PC-9 (cell line): ENCODE measurements at regions not wholly inside any gene's neighbourhood (a gene's known extent, or its start where the extent isn't known, plus 50 kb on each side); places are given as distances from the start of the nearest gene placed in this dataset.

Source experiments
- BruUV-seq: library from RNA; stranded (reverse); fragments of 400-500 nt; replicated peaks from 2 replicates; lab custom pipeline; 2021; lab: Mats Ljungman, UMichigan
- CTCF ChIA-PET: fragments of 300-600 bp; sonication (Branson Sonifier 250); formaldehyde crosslinking; loops from one replicate; lab custom pipeline; 2022; ENCODE audit warnings: antibody characterized with exemption; lab: Charles Lee
- POLR2A ChIA-PET: fragments of 300-600 bp; sonication (Branson Sonifier 250); formaldehyde crosslinking; loops from one replicate; lab custom pipeline; 2022; ENCODE audit warnings: antibody characterized with exemption; ENCODE audit not compliant: unreplicated experiment; lab: Charles Lee
- DNase-seq, 2 experiments: peaks; one replicate each; pipeline versions ENCODE4 v3.0.0 to v3.0.0-alpha.2; 2015 to 2022; ENCODE audit warnings: mixed read lengths in 1 of 2
- H2AFZ ChIP-seq: fragments of 200-600 bp; sonication (generic); 2 replicates; pipeline ENCODE4 v1.8.1; 2017; ENCODE audit warnings: antibody characterized with exemption
- H3F3A ChIP-seq: fragments of 200-600 bp; sonication (generic); 2 replicates; pipeline ENCODE4 v1.8.1; 2017; ENCODE audit warnings: antibody characterized with exemption, mild to moderate bottlenecking, low read depth; ENCODE audit not compliant: insufficient read depth
- H3K27ac ChIP-seq: fragments of 200-600 bp; sonication (generic); 2 replicates; pipeline ENCODE4 v1.6.1; 2016; ENCODE audit warnings: mixed run types
- H3K27me3 ChIP-seq: fragments of 200-600 bp; sonication (generic); 2 replicates; pipeline ENCODE4 v1.6.1; 2016; ENCODE audit warnings: low read depth, mixed run types; ENCODE audit not compliant: insufficient read depth
- H3K36me3 ChIP-seq: fragments of 200-600 bp; sonication (generic); 2 replicates; pipeline ENCODE4 v1.6.1; 2016; ENCODE audit warnings: low read depth, mixed run types
- H3K4me1 ChIP-seq: fragments of 200-600 bp; sonication (generic); replicated peaks from 2 replicates; pipeline ENCODE4 v1.6.1; 2016; ENCODE audit warnings: mixed run types; ENCODE audit not compliant: insufficient read depth
- H3K4me2 ChIP-seq: fragments of 200-600 bp; sonication (generic); 2 replicates; pipeline ENCODE4 v1.6.1; 2017; ENCODE audit warnings: mixed run types
- H3K4me3 ChIP-seq: fragments of 200-600 bp; sonication (generic); 2 replicates; pipeline ENCODE4 v1.6.1; 2016; ENCODE audit warnings: mixed run types
- H3K79me2 ChIP-seq: fragments of 200-600 bp; sonication (generic); 2 replicates; pipeline ENCODE4 v1.6.1; 2017; ENCODE audit warnings: low read depth, mixed run types
- H3K9me2 ChIP-seq: fragments of 200-600 bp; sonication (generic); 2 replicates; pipeline ENCODE4 v1.8.1; 2017; ENCODE audit warnings: mild to moderate bottlenecking; ENCODE audit not compliant: insufficient read depth
- H3K9me3 ChIP-seq: fragments of 200-600 bp; sonication (generic); 2 replicates; pipeline ENCODE4 v1.8.1; 2016; ENCODE audit warnings: low read depth; ENCODE audit not compliant: insufficient read depth
- H4K20me1 ChIP-seq: fragments of 200-600 bp; sonication (generic); 2 replicates; pipeline ENCODE4 v1.8.1; 2017; ENCODE audit not compliant: insufficient read depth
- CTCF ChIP-seq: fragments of 200-600 bp; sonication (generic); conservative IDR thresholded peaks from 2 replicates; pipeline ENCODE4 v1.6.1; 2017; ENCODE audit warnings: mixed run types, antibody characterized with exemption, mild to moderate bottlenecking, moderate library complexity
- EZH2 ChIP-seq: fragments of 200-600 bp; sonication (generic); IDR thresholded peaks from 2 replicates; pipeline ENCODE4 v1.8.0; 2017; ENCODE audit warnings: antibody characterized with exemption, low read depth
- intact Hi-C: fragments of 100-400 bp; cut with micrococcal nuclease; formaldehyde crosslinking; loops from one replicate; pipeline ENCODE4 v1.10.0; 2022; ENCODE audit not compliant: unreplicated experiment

GRCh38 chrX:9378980-9379696 lies 85.7 kb upstream of the TBL1X start:
- TF ChIP-seq CTCF = no peak
- TF ChIP-seq EZH2 = no peak
- no peak overlapping the region for H3K4me3 ChIP-seq
- H3K9me2 ChIP-seq = no peaks in the 10 kb centered on the region
- H3K9me3 ChIP-seq = no peaks in the 10 kb centered on the region
- no peaks in the 10 kb centered on the region for H4K20me1 ChIP-seq
- H2AFZ ChIP-seq = no peak overlapping the region
- peak in 1 of 2 experiments; percentile 55 for DNase-seq
- BruUV-seq = no TSS peak
- no peaks in the 10 kb centered on the region for H3K27me3 ChIP-seq
- H3K79me2 ChIP-seq = no peaks in the 10 kb centered on the region
- peak overlapping the region; percentile 53 for H3K27ac ChIP-seq
- ChIA-PET POLR2A (no interaction called here), CTCF (no interaction called here)
- peaks cover 24% of the 10 kb centered on the region for H3K4me1 ChIP-seq
- peaks cover 9% of the 10 kb centered on the region for H3F3A ChIP-seq
- peak overlapping the region; percentile 54 for H3K4me2 ChIP-seq
- intact Hi-C loops = no loop called here
- H3K36me3 ChIP-seq = no peaks in the 10 kb centered on the region

GRCh38 chrX:9379697-9380551 lies 84.9 kb upstream of the TBL1X start:
- Histone ChIP-seq H3K27ac (peak overlapping the region; percentile 53), H3K4me2 (peak overlapping the region; percentile 54), H3K36me3 (no peaks in the 10 kb centered on the region), H3K4me1 (peaks cover 24% of the 10 kb centered on the region), H2AFZ (no peak overlapping the region), H3K27me3 (no peaks in the 10 kb centered on the region), H4K20me1 (no peaks in the 10 kb centered on the region), H3K4me3 (no peak overlapping the region), H3K79me2 (no peaks in the 10 kb centered on the region), H3F3A (peaks cover 9% of the 10 kb centered on the region), H3K9me2 (no peaks in the 10 kb centered on the region), H3K9me3 (no peaks in the 10 kb centered on the region)
- TF ChIP-seq EZH2 = no peak
- DNase-seq = peak in 1 of 2 experiments; percentile 77
- POLR2A ChIA-PET = no interaction called here
- intact Hi-C loops = no loop called here
- BruUV-seq = no TSS peak
- CTCF ChIA-PET = no interaction called here

GRCh38 chrX:9383655-9384054 lies 81.2 kb upstream of the TBL1X start:
- peaks cover 9% of the 10 kb centered on the region for H3F3A ChIP-seq
- no peak overlapping the region for H3K4me3 ChIP-seq
- ChIA-PET POLR2A (no interaction called here), CTCF (no interaction called here)
- no TSS peak for BruUV-seq
- H3K9me2 ChIP-seq = no peaks in the 10 kb centered on the region
- H3K4me2 ChIP-seq = no peak overlapping the region
- no peak for DNase-seq
- H3K36me3 ChIP-seq = no peaks in the 10 kb centered on the region
- H2AFZ ChIP-seq = no peak overlapping the region
- H4K20me1 ChIP-seq = no peaks in the 10 kb centered on the region
- H3K27ac ChIP-seq = no peak overlapping the region
- no peaks in the 10 kb centered on the region for H3K27me3 ChIP-seq
- no peak for TF ChIP-seq EZH2
- TF ChIP-seq CTCF = no peak
- no peaks in the 10 kb centered on the region for H3K9me3 ChIP-seq
- H3K4me1 ChIP-seq = peaks cover 19% of the 10 kb centered on the region
- intact Hi-C loops = no loop called here
- no peaks in the 10 kb centered on the region for H3K79me2 ChIP-seq
